ENCODE measurements at regions not wholly inside any gene's neighbourhood (a gene's known extent, or its start where the extent isn't known, plus 50 kb on each side); places are given as distances from the start of the nearest gene placed in this dataset.

- TF ChIP-seq HOXD13 (CRISPR knock-in tag; IDR thresholded peaks at IDR 0.05; ENCODE audit: borderline replicate concordance) (no peak), ZNF37A (tag by site-specific recombination; IDR thresholded peaks at IDR 0.05) (no peak), PRDM6 (tag by site-specific recombination; IDR thresholded peaks at IDR 0.05) (no peak), ZXDB (tag by site-specific recombination; IDR thresholded peaks at IDR 0.05) (no peak), ZNF274 (IDR thresholded peaks at IDR 0.05; ENCODE audit: low read length) (no peak), ZNF274 (tag by site-specific recombination; IDR thresholded peaks at IDR 0.05; ENCODE audit: borderline replicate concordance) (no peak), RBAK (tag by site-specific recombination; IDR thresholded peaks at IDR 0.05) (no peak)
- TF ChIP-seq, protein P1, sequence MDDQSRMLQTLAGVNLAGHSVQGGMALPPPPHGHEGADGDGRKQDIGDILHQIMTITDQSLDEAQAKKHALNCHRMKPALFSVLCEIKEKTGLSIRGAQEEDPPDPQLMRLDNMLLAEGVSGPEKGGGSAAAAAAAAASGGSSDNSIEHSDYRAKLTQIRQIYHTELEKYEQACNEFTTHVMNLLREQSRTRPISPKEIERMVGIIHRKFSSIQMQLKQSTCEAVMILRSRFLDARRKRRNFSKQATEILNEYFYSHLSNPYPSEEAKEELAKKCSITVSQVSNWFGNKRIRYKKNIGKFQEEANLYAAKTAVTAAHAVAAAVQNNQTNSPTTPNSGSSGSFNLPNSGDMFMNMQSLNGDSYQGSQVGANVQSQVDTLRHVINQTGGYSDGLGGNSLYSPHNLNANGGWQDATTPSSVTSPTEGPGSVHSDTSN (CRISPR knock-in tag; IDR thresholded peaks at IDR 0.05), result no peak
These were observed 85.8 kb upstream of the CAMK1G start (continued) for GRCh38 chr1:209497729-209498128.

- no peaks in the 10 kb centered on the region for H3K36me3 ChIP-seq (ENCODE audit: control insufficient read depth in 2 of 2, insufficient read depth in 1 of 2, low read length in 2 of 2)
- H3K4me1 ChIP-seq (ENCODE audit: control insufficient read depth, insufficient read depth, low read length), result no peaks in the 10 kb centered on the region
- TF ChIP-seq ZBTB10 (tag by site-specific recombination; IDR thresholded peaks at IDR 0.05) (no peak), SETDB1 (IDR thresholded peaks at IDR 0.05; ENCODE audit: insufficient read length, low read length) (peak; percentile 78)
- H3K27ac ChIP-seq (ENCODE audit: extremely low read depth, low read depth, low read length), result no peak overlapping the region
- CTCF ChIA-PET, result interaction anchor here (0.6 to 1.1 kb wide), 3 partner anchors 58 to 779 kb away, joined by 3 read pairs; no protein-coding TSS in a partner anchor
- H3K9me3 ChIP-seq (ENCODE audit: control insufficient read depth, insufficient read depth, low read depth, low read length), result no peaks in the 10 kb centered on the region
- no peak overlapping the region for H3K4me3 ChIP-seq (ENCODE audit: low read depth, low read length)
- POLR2A ChIA-PET, result no interaction called here
These were observed 82.5 kb upstream of the CAMK1G start for GRCh38 chr1:209500993-209501392.

DNA sequence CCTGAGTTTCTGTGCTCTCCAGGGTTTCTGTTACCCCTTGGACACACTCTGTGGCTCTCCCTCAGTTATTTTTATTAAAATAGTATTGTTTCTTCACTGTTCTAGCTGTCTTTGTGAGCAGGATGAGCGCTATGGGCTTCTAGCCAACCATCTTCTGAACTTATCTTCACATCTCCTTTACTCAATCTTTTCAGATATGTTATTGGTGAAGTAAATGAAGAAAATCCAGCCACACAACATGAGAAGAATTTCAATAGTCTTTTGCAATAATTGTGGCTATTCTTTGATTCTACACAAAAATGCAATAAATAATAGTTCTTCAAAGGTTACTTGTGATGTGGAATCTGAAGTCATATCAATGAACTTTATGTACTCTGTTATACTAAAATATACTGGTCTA lies 80.3 kb upstream of the CAMK1G start:
- CTCF ChIA-PET, result interaction anchor here (0.8 kb wide), 1 partner anchor 10 kb away, joined by 6 read pairs; no protein-coding TSS in a partner anchor
- H3K36me3 ChIP-seq (ENCODE audit: control insufficient read depth in 2 of 2, insufficient read depth in 1 of 2, low read length in 2 of 2), result no peaks in the 10 kb centered on the region
- H3K27ac ChIP-seq (ENCODE audit: extremely low read depth, low read depth, low read length), result no peak overlapping the region
- H3K9me3 ChIP-seq (ENCODE audit: control insufficient read depth, insufficient read depth, low read depth, low read length), result no peaks in the 10 kb centered on the region
- POLR2A ChIA-PET, result no interaction called here
- no peaks in the 10 kb centered on the region for H3K4me1 ChIP-seq (ENCODE audit: control insufficient read depth, insufficient read depth, low read length)
- no peak overlapping the region for H3K4me3 ChIP-seq (ENCODE audit: low read depth, low read length)
- TF ChIP-seq ZNF266 (tag by site-specific recombination; IDR thresholded peaks at IDR 0.05; ENCODE audit: low read depth) (no peak), GFI1B (tag by site-specific recombination; IDR thresholded peaks at IDR 0.05) (no peak), ZNF169 (tag by site-specific recombination; IDR thresholded peaks at IDR 0.05) (no peak), GLI4 (tag by site-specific recombination; IDR thresholded peaks at IDR 0.05) (no peak), BCL11A (tag by site-specific recombination; IDR thresholded peaks at IDR 0.05; ENCODE audit: low read depth) (no peak), ZSCAN23 (tag by site-specific recombination; IDR thresholded peaks at IDR 0.05) (no peak), ZNF670 (tag by site-specific recombination; IDR thresholded peaks at IDR 0.05; ENCODE audit: low read depth) (no peak), ZNF692 (tag by site-specific recombination; IDR thresholded peaks at IDR 0.05) (no peak), ZNF76 (tag by site-specific recombination; IDR thresholded peaks at IDR 0.05; ENCODE audit: borderline replicate concordance, low read depth) (no peak)
- TF ChIP-seq, protein P2, sequence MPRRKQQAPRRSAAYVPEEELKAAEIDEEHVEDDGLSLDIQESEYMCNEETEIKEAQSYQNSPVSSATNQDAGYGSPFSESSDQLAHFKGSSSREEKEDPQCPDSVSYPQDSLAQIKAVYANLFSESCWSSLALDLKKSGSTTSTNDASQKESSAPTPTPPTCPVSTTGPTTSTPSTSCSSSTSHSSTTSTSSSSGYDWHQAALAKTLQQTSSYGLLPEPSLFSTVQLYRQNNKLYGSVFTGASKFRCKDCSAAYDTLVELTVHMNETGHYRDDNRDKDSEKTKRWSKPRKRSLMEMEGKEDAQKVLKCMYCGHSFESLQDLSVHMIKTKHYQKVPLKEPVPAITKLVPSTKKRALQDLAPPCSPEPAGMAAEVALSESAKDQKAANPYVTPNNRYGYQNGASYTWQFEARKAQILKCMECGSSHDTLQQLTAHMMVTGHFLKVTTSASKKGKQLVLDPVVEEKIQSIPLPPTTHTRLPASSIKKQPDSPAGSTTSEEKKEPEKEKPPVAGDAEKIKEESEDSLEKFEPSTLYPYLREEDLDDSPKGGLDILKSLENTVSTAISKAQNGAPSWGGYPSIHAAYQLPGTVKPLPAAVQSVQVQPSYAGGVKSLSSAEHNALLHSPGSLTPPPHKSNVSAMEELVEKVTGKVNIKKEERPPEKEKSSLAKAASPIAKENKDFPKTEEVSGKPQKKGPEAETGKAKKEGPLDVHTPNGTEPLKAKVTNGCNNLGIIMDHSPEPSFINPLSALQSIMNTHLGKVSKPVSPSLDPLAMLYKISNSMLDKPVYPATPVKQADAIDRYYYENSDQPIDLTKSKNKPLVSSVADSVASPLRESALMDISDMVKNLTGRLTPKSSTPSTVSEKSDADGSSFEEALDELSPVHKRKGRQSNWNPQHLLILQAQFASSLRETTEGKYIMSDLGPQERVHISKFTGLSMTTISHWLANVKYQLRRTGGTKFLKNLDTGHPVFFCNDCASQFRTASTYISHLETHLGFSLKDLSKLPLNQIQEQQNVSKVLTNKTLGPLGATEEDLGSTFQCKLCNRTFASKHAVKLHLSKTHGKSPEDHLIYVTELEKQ (tag by site-specific recombination; IDR thresholded peaks at IDR 0.05; ENCODE audit: borderline replicate concordance), result no peak
- TF ChIP-seq, protein P3, sequence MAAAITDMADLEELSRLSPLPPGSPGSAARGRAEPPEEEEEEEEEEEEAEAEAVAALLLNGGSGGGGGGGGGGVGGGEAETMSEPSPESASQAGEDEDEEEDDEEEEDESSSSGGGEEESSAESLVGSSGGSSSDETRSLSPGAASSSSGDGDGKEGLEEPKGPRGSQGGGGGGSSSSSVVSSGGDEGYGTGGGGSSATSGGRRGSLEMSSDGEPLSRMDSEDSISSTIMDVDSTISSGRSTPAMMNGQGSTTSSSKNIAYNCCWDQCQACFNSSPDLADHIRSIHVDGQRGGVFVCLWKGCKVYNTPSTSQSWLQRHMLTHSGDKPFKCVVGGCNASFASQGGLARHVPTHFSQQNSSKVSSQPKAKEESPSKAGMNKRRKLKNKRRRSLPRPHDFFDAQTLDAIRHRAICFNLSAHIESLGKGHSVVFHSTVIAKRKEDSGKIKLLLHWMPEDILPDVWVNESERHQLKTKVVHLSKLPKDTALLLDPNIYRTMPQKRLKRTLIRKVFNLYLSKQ (tag by site-specific recombination; IDR thresholded peaks at IDR 0.05; ENCODE audit: borderline replicate concordance), result no peak
